HEK293 (cell line): ENCODE measurements at regions not wholly inside any gene's neighbourhood (a gene's known extent, or its start where the extent isn't known, plus 50 kb on each side); places are given as distances from the start of the nearest gene placed in this dataset.

Source experiments
- CTCF ChIA-PET: fragments of 350-600 bp; formaldehyde crosslinking; extraction: SDS; loops from one replicate; lab custom pipeline; 2021; ENCODE audit warnings: antibody characterized with exemption; lab: Yijun Ruan, JAX
- POLR2A ChIA-PET: fragments of 300-600 bp; formaldehyde crosslinking; extraction: SDS; loops from one replicate; lab custom pipeline; 2020; ENCODE audit warnings: antibody characterized with exemption, inconsistent platforms; lab: Yijun Ruan, JAX
- H3K27ac ChIP-seq: fragments of 200-500 bp; sonication (Bioruptor generic); 2 replicates; pipeline ENCODE4 v1.5.1; 2014; ENCODE audit warnings: low read depth, low read length, control low read depth, inconsistent platforms; ENCODE audit errors: extremely low read depth
- H3K36me3 ChIP-seq, 2 experiments: fragments of 200-500 bp in 1 of 2; sonication (Bioruptor generic) in 1 of 2; 1 replicate in 1 of 2; 2 replicates in 1 of 2; pipeline ENCODE4 v1.5.1; 2014 to 2017; ENCODE audit warnings: inconsistent platforms in 2 of 2, low read length in 2 of 2; ENCODE audit not compliant: control insufficient read depth in 2 of 2, insufficient read depth in 1 of 2
- H3K4me1 ChIP-seq: fragments of 200-500 bp; sonication (Bioruptor generic); 2 replicates; pipeline ENCODE4 v1.5.1; 2014; ENCODE audit warnings: mild to moderate bottlenecking, low read length, inconsistent platforms; ENCODE audit not compliant: control insufficient read depth, insufficient read depth
- H3K4me3 ChIP-seq: 2 replicates; pipeline ENCODE4 v1.5.1; 2011; ENCODE audit warnings: low read depth, mild to moderate bottlenecking, control low read depth, low read length, moderate library complexity
- H3K9me3 ChIP-seq: fragments of 200-500 bp; sonication (Bioruptor generic); 2 replicates; pipeline ENCODE4 v1.5.1; 2014; ENCODE audit warnings: low read depth, low read length, inconsistent platforms; ENCODE audit not compliant: control insufficient read depth, insufficient read depth
- GLI4 ChIP-seq: fragments of 450-650 bp; formaldehyde crosslinking; IDR thresholded peaks from 2 replicates; pipeline ENCODE4 v1.5.1; 2016; ENCODE audit warnings: missing biosample characterization, missing genetic modification characterization
- HOXA7 ChIP-seq: sonication (generic); formaldehyde crosslinking; IDR thresholded peaks from 2 replicates; pipeline ENCODE4 v1.8.1; 2022; ENCODE audit warnings: missing genetic modification reagents, borderline replicate concordance
- MZF1 ChIP-seq: fragments of 450-650 bp; formaldehyde crosslinking; IDR thresholded peaks from 2 replicates; pipeline ENCODE4 v1.5.1; 2017; ENCODE audit warnings: missing biosample characterization, missing genetic modification characterization, borderline replicate concordance
- SALL2 ChIP-seq: fragments of 450-650 bp; formaldehyde crosslinking; IDR thresholded peaks from 2 replicates; pipeline ENCODE4 v1.5.0; 2017; ENCODE audit warnings: missing biosample characterization, mild to moderate bottlenecking, missing genetic modification characterization, borderline replicate concordance
- ZIC2 ChIP-seq: fragments of 450-650 bp; formaldehyde crosslinking; IDR thresholded peaks from 2 replicates; pipeline ENCODE4 v1.5.1; 2016; ENCODE audit warnings: missing biosample characterization, missing genetic modification characterization
- ZNF157 ChIP-seq: fragments of 450-650 bp; formaldehyde crosslinking; IDR thresholded peaks from 2 replicates; pipeline ENCODE4 v1.5.1; 2016; ENCODE audit warnings: missing biosample characterization, missing genetic modification characterization
- ZNF169 ChIP-seq: fragments of 450-650 bp; formaldehyde crosslinking; IDR thresholded peaks from 2 replicates; pipeline ENCODE4 v1.5.1; 2016; ENCODE audit warnings: missing biosample characterization, missing genetic modification characterization
- ZNF175 ChIP-seq: fragments of 450-650 bp; formaldehyde crosslinking; IDR thresholded peaks from 2 replicates; pipeline ENCODE4 v1.5.1; 2016; ENCODE audit warnings: missing biosample characterization, missing genetic modification characterization
- ZNF211 ChIP-seq: fragments of 450-650 bp; formaldehyde crosslinking; IDR thresholded peaks from 2 replicates; pipeline ENCODE4 v1.5.1; 2016; ENCODE audit warnings: low read depth, missing biosample characterization, missing genetic modification characterization
- ZNF239 ChIP-seq: fragments of 450-650 bp; formaldehyde crosslinking; IDR thresholded peaks from 2 replicates; pipeline ENCODE4 v1.5.1; 2016; ENCODE audit warnings: missing biosample characterization, missing genetic modification characterization
- ZNF423 ChIP-seq: fragments of 450-650 bp; formaldehyde crosslinking; IDR thresholded peaks from 2 replicates; pipeline ENCODE4 v1.5.1; 2016; ENCODE audit warnings: missing biosample characterization, missing genetic modification characterization
- ZNF549 ChIP-seq: fragments of 450-650 bp; IDR thresholded peaks from 2 replicates; pipeline ENCODE4 v1.5.1; 2018; ENCODE audit warnings: missing biosample characterization, missing genetic modification characterization, mild to moderate bottlenecking, inconsistent platforms, moderate library complexity
- ZNF785 ChIP-seq: fragments of 450-650 bp; formaldehyde crosslinking; IDR thresholded peaks from 2 replicates; pipeline ENCODE4 v1.5.1; 2016; ENCODE audit warnings: missing biosample characterization, missing genetic modification characterization
- ZNF843 ChIP-seq: fragments of 450-650 bp; formaldehyde crosslinking; IDR thresholded peaks from 2 replicates; pipeline ENCODE4 v1.5.1; 2016; ENCODE audit warnings: missing biosample characterization, missing genetic modification characterization
- TF ChIP-seq, protein P1 (sequence below): fragments of 450-650 bp; formaldehyde crosslinking; IDR thresholded peaks from 2 replicates; pipeline ENCODE4 v1.5.1; 2016; ENCODE audit warnings: missing biosample characterization, missing genetic modification characterization
- TF ChIP-seq, protein P2 (sequence below): fragments of 450-650 bp; formaldehyde crosslinking; IDR thresholded peaks from 2 replicates; pipeline ENCODE4 v1.5.1; 2016; ENCODE audit warnings: missing biosample characterization, missing genetic modification characterization
- TF ChIP-seq, protein P3 (sequence below): fragments of 450-650 bp; formaldehyde crosslinking; IDR thresholded peaks from 2 replicates; pipeline ENCODE4 v1.5.1; 2016; ENCODE audit warnings: missing biosample characterization, missing genetic modification characterization
- TF ChIP-seq, protein P4 (sequence below): fragments of 450-650 bp; formaldehyde crosslinking; IDR thresholded peaks from 2 replicates; pipeline ENCODE4 v1.5.1; 2016; ENCODE audit warnings: missing biosample characterization, missing genetic modification characterization, borderline replicate concordance
- TF ChIP-seq, protein P5 (sequence below): fragments of 450-650 bp; formaldehyde crosslinking; IDR thresholded peaks from 2 replicates; pipeline ENCODE4 v1.5.1; 2016; ENCODE audit warnings: missing biosample characterization, missing genetic modification characterization
- TF ChIP-seq, protein P6 (sequence below): fragments of 450-650 bp; formaldehyde crosslinking; IDR thresholded peaks from 2 replicates; pipeline ENCODE4 v1.5.1; 2016; ENCODE audit warnings: missing biosample characterization, missing genetic modification characterization

DNA sequence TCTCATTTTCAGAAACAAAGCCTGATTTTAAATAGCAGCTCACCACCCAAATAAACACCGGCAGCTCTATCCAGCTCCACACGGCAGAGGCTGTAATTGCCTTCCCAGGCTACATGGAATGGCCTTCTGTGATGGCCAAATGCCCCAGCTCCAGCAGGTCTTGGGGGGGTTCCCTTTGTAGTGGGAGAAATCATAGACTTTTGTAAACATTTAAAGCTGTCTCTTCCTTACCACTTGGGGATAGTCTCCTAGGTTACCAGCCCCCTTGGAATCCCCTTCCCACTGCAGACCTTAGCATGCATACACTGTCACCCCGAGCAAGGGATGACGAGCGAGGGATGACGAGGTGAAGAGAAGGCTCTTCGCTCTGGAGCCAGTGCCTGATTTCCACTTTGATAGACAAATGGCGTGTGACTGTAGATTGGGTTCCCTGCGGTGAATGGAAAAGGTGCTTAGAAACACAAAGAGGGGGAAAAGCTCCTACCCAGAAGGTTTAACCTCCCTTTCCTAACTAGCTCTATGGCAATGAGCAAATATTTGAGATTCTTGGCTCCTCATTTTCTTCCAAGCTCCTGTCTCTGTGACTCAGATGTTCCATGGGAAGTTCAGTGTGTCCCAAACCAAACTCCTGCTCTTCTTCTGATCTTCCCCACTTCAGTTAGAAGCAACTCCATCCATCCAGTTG lies 108.0 kb upstream of the CADM1 start (continued):
- TF ChIP-seq, protein P1, sequence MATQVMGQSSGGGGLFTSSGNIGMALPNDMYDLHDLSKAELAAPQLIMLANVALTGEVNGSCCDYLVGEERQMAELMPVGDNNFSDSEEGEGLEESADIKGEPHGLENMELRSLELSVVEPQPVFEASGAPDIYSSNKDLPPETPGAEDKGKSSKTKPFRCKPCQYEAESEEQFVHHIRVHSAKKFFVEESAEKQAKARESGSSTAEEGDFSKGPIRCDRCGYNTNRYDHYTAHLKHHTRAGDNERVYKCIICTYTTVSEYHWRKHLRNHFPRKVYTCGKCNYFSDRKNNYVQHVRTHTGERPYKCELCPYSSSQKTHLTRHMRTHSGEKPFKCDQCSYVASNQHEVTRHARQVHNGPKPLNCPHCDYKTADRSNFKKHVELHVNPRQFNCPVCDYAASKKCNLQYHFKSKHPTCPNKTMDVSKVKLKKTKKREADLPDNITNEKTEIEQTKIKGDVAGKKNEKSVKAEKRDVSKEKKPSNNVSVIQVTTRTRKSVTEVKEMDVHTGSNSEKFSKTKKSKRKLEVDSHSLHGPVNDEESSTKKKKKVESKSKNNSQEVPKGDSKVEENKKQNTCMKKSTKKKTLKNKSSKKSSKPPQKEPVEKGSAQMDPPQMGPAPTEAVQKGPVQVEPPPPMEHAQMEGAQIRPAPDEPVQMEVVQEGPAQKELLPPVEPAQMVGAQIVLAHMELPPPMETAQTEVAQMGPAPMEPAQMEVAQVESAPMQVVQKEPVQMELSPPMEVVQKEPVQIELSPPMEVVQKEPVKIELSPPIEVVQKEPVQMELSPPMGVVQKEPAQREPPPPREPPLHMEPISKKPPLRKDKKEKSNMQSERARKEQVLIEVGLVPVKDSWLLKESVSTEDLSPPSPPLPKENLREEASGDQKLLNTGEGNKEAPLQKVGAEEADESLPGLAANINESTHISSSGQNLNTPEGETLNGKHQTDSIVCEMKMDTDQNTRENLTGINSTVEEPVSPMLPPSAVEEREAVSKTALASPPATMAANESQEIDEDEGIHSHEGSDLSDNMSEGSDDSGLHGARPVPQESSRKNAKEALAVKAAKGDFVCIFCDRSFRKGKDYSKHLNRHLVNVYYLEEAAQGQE (tag by site-specific recombination): no peak
- no peak for TF ChIP-seq ZNF157 (tag by site-specific recombination)
- no peak for TF ChIP-seq SALL2 (tag by site-specific recombination)
- TF ChIP-seq, protein P2, sequence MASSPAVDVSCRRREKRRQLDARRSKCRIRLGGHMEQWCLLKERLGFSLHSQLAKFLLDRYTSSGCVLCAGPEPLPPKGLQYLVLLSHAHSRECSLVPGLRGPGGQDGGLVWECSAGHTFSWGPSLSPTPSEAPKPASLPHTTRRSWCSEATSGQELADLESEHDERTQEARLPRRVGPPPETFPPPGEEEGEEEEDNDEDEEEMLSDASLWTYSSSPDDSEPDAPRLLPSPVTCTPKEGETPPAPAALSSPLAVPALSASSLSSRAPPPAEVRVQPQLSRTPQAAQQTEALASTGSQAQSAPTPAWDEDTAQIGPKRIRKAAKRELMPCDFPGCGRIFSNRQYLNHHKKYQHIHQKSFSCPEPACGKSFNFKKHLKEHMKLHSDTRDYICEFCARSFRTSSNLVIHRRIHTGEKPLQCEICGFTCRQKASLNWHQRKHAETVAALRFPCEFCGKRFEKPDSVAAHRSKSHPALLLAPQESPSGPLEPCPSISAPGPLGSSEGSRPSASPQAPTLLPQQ (tag by site-specific recombination): no peak
- no peak for TF ChIP-seq HOXA7 (CRISPR knock-in tag)
- TF ChIP-seq ZNF423 (tag by site-specific recombination): no peak
- TF ChIP-seq ZNF211 (tag by site-specific recombination): no peak

DNA sequence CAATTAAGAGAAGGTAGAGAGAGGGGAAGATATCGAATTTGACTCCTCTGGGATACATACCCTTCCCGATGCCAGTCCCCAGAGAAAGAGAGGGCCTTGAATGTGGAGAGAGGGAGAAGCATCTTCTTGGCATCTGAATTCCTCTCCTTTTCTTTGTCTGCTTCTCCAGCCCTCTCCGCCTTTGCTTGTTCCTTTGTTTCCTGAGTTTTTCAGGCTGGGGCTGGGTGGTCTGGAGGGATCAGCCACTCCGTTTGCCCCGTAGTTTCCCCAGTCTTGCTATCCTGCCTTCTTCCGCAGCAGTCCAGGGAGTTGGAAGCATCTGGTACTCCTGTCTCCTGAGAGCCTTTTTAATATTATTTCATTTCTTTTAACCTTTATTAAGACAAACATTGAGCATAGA lies 107.1 kb upstream of the CADM1 start:
- H3K4me1 ChIP-seq: peaks cover 2% of the 10 kb centered on the region; the same call in 1 of the 2 replicates

More for the DNA sequence above, 107.1 kb upstream of the CADM1 start:
- no peaks in the 10 kb centered on the region for H3K36me3 ChIP-seq
- no peak overlapping the region for H3K4me3 ChIP-seq
- TF ChIP-seq, protein P3, sequence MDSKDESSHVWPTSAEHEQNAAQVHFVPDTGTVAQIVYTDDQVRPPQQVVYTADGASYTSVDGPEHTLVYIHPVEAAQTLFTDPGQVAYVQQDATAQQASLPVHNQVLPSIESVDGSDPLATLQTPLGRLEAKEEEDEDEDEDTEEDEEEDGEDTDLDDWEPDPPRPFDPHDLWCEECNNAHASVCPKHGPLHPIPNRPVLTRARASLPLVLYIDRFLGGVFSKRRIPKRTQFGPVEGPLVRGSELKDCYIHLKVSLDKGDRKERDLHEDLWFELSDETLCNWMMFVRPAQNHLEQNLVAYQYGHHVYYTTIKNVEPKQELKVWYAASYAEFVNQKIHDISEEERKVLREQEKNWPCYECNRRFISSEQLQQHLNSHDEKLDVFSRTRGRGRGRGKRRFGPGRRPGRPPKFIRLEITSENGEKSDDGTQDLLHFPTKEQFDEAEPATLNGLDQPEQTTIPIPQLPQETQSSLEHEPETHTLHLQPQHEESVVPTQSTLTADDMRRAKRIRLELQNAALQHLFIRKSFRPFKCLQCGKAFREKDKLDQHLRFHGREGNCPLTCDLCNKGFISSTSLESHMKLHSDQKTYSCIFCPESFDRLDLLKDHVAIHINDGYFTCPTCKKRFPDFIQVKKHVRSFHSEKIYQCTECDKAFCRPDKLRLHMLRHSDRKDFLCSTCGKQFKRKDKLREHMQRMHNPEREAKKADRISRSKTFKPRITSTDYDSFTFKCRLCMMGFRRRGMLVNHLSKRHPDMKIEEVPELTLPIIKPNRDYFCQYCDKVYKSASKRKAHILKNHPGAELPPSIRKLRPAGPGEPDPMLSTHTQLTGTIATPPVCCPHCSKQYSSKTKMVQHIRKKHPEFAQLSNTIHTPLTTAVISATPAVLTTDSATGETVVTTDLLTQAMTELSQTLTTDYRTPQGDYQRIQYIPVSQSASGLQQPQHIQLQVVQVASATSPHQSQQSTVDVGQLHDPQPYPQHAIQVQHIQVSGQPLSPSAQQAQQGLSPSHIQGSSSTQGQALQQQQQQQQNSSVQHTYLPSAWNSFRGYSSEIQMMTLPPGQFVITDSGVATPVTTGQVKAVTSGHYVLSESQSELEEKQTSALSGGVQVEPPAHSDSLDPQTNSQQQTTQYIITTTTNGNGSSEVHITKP (tag by site-specific recombination): no peak
- TF ChIP-seq GLI4 (tag by site-specific recombination) (no peak), ZNF169 (tag by site-specific recombination) (no peak), ZNF549 (tag by site-specific recombination) (no peak), MZF1 (tag by site-specific recombination) (no peak), ZNF239 (tag by site-specific recombination) (no peak), ZNF175 (no peak), ZNF785 (tag by site-specific recombination) (no peak), ZNF157 (tag by site-specific recombination) (no peak), ZIC2 (no peak), ZNF843 (no peak)
- TF ChIP-seq, protein P4, sequence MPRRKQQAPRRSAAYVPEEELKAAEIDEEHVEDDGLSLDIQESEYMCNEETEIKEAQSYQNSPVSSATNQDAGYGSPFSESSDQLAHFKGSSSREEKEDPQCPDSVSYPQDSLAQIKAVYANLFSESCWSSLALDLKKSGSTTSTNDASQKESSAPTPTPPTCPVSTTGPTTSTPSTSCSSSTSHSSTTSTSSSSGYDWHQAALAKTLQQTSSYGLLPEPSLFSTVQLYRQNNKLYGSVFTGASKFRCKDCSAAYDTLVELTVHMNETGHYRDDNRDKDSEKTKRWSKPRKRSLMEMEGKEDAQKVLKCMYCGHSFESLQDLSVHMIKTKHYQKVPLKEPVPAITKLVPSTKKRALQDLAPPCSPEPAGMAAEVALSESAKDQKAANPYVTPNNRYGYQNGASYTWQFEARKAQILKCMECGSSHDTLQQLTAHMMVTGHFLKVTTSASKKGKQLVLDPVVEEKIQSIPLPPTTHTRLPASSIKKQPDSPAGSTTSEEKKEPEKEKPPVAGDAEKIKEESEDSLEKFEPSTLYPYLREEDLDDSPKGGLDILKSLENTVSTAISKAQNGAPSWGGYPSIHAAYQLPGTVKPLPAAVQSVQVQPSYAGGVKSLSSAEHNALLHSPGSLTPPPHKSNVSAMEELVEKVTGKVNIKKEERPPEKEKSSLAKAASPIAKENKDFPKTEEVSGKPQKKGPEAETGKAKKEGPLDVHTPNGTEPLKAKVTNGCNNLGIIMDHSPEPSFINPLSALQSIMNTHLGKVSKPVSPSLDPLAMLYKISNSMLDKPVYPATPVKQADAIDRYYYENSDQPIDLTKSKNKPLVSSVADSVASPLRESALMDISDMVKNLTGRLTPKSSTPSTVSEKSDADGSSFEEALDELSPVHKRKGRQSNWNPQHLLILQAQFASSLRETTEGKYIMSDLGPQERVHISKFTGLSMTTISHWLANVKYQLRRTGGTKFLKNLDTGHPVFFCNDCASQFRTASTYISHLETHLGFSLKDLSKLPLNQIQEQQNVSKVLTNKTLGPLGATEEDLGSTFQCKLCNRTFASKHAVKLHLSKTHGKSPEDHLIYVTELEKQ (tag by site-specific recombination): no peak
- TF ChIP-seq, protein P5, sequence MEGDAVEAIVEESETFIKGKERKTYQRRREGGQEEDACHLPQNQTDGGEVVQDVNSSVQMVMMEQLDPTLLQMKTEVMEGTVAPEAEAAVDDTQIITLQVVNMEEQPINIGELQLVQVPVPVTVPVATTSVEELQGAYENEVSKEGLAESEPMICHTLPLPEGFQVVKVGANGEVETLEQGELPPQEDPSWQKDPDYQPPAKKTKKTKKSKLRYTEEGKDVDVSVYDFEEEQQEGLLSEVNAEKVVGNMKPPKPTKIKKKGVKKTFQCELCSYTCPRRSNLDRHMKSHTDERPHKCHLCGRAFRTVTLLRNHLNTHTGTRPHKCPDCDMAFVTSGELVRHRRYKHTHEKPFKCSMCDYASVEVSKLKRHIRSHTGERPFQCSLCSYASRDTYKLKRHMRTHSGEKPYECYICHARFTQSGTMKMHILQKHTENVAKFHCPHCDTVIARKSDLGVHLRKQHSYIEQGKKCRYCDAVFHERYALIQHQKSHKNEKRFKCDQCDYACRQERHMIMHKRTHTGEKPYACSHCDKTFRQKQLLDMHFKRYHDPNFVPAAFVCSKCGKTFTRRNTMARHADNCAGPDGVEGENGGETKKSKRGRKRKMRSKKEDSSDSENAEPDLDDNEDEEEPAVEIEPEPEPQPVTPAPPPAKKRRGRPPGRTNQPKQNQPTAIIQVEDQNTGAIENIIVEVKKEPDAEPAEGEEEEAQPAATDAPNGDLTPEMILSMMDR (tag by site-specific recombination): no peak
- TF ChIP-seq, protein P6, sequence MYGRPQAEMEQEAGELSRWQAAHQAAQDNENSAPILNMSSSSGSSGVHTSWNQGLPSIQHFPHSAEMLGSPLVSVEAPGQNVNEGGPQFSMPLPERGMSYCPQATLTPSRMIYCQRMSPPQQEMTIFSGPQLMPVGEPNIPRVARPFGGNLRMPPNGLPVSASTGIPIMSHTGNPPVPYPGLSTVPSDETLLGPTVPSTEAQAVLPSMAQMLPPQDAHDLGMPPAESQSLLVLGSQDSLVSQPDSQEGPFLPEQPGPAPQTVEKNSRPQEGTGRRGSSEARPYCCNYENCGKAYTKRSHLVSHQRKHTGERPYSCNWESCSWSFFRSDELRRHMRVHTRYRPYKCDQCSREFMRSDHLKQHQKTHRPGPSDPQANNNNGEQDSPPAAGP: no peak
- ChIA-PET CTCF (interaction anchor here (0.7 kb wide), 1 partner anchor 237 kb away, joined by 3 read pairs; no protein-coding TSS in a partner anchor), POLR2A (no interaction called here)
- no peak overlapping the region for H3K27ac ChIP-seq
- H3K9me3 ChIP-seq: no peaks in the 10 kb centered on the region
